Ishikawa (cell line): ENCODE measurements at regions not wholly inside any gene's neighbourhood (a gene's known extent, or its start where the extent isn't known, plus 50 kb on each side); places are given as distances from the start of the nearest gene placed in this dataset.

Source experiments
- CEBPB ChIP-seq: IDR thresholded peaks from 2 replicates; pipeline ENCODE4 v1.6.1; 2012
- CREB1 ChIP-seq: IDR thresholded peaks from 2 replicates; pipeline ENCODE4 v1.6.1; 2012; ENCODE audit warnings: low read depth
- EGR1 ChIP-seq: IDR thresholded peaks from 2 replicates; pipeline ENCODE4 v1.6.1; 2012
- EP300 ChIP-seq: IDR thresholded peaks from 2 replicates; pipeline ENCODE4 v1.6.1; 2012; ENCODE audit warnings: borderline replicate concordance
- FOXM1 ChIP-seq: IDR thresholded peaks from 2 replicates; pipeline ENCODE4 v1.6.1; 2012; ENCODE audit warnings: low read depth, borderline replicate concordance
- RAD21 ChIP-seq: IDR thresholded peaks from 2 replicates; pipeline ENCODE4 v1.6.1; 2012; ENCODE audit warnings: low read depth
- TAF1 ChIP-seq: IDR thresholded peaks from 2 replicates; pipeline ENCODE4 v1.6.1; 2012; ENCODE audit warnings: low read depth, mild to moderate bottlenecking
- TCF12 ChIP-seq: IDR thresholded peaks from 2 replicates; pipeline ENCODE4 v1.6.1; 2012; ENCODE audit warnings: low read depth
- TEAD4 ChIP-seq: IDR thresholded peaks from 2 replicates; pipeline ENCODE4 v1.6.1; 2012
- YY1 ChIP-seq: IDR thresholded peaks from 2 replicates; pipeline ENCODE4 v1.6.1; 2012; ENCODE audit warnings: low read depth
- ZBTB7A ChIP-seq: IDR thresholded peaks from 2 replicates; pipeline ENCODE4 v1.6.1; 2012; ENCODE audit warnings: low read depth
- TF ChIP-seq, protein P1 (sequence below): IDR thresholded peaks from 2 replicates; pipeline ENCODE4 v1.6.1; 2012; ENCODE audit warnings: low read depth, mild to moderate bottlenecking
- TF ChIP-seq, protein P2 (sequence below): IDR thresholded peaks from 2 replicates; pipeline ENCODE4 v1.6.1; 2012
- TF ChIP-seq, protein P3 (sequence below): IDR thresholded peaks from 2 replicates; pipeline ENCODE4 v1.6.1; 2012

DNA sequence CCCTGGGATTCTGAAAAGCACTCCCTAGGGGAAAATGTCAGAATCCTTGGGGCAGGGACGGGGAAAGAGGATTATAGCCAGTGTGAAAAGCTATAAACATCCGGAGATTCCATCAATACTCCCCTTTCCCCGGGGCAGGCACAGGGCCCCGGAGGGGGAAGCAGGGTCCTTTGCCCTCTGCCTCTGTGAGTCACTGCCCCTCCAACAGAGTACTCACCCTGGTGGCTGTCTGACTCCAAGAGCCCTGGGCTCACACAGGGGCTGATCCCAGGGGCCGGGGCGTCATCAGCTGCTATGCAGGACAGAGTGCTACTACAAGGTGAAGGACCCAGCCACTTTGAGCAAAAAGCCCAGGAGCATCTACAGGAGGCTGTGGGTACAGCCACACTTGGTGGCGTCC lies 133.0 kb upstream of the PRR20G start:
- TF ChIP-seq RAD21 (no peak), CEBPB (no peak), CREB1 (no peak), TEAD4 (no peak), EP300 (no peak), FOXM1 (no peak), YY1 (no peak), TAF1 (no peak), EGR1 (no peak), ZBTB7A (no peak), TCF12 (no peak)
- TF ChIP-seq, protein P1, sequence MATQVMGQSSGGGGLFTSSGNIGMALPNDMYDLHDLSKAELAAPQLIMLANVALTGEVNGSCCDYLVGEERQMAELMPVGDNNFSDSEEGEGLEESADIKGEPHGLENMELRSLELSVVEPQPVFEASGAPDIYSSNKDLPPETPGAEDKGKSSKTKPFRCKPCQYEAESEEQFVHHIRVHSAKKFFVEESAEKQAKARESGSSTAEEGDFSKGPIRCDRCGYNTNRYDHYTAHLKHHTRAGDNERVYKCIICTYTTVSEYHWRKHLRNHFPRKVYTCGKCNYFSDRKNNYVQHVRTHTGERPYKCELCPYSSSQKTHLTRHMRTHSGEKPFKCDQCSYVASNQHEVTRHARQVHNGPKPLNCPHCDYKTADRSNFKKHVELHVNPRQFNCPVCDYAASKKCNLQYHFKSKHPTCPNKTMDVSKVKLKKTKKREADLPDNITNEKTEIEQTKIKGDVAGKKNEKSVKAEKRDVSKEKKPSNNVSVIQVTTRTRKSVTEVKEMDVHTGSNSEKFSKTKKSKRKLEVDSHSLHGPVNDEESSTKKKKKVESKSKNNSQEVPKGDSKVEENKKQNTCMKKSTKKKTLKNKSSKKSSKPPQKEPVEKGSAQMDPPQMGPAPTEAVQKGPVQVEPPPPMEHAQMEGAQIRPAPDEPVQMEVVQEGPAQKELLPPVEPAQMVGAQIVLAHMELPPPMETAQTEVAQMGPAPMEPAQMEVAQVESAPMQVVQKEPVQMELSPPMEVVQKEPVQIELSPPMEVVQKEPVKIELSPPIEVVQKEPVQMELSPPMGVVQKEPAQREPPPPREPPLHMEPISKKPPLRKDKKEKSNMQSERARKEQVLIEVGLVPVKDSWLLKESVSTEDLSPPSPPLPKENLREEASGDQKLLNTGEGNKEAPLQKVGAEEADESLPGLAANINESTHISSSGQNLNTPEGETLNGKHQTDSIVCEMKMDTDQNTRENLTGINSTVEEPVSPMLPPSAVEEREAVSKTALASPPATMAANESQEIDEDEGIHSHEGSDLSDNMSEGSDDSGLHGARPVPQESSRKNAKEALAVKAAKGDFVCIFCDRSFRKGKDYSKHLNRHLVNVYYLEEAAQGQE: no peak
- TF ChIP-seq, protein P2, sequence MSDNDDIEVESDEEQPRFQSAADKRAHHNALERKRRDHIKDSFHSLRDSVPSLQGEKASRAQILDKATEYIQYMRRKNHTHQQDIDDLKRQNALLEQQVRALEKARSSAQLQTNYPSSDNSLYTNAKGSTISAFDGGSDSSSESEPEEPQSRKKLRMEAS: no peak
- TF ChIP-seq, protein P3, sequence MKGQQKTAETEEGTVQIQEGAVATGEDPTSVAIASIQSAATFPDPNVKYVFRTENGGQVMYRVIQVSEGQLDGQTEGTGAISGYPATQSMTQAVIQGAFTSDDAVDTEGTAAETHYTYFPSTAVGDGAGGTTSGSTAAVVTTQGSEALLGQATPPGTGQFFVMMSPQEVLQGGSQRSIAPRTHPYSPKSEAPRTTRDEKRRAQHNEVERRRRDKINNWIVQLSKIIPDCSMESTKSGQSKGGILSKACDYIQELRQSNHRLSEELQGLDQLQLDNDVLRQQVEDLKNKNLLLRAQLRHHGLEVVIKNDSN: no peak
